ENCODE measurements at regions not wholly inside any gene's neighbourhood (a gene's known extent, or its start where the extent isn't known, plus 50 kb on each side); places are given as distances from the start of the nearest gene placed in this dataset.
"Not testable (repeated sequence)": the region's sequence is repeated elsewhere in the genome, so short reads cannot be mapped to it uniquely, and the experiment has no call there.

DNA sequence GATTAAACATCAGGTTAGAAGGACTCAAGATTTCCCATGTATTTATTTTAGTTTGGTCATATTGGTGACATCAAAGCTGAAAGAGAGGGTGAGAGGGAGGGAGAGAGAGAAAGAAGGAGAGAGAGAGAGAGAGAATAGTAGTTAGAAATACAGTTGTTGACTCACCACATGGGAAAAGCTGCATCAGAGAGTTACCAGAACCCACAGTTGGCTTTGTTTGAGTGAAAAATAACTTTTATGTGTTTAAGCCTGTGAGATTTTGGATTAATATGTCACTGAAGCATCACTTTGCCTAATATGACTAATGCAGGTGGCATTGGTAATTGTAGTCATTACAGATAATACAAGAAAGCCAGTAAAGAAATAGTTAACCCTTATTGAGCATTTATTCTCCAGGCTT lies 303.9 kb downstream of the REEP3 start:
- no peak for DNase-seq
- no peak for ATAC-seq
- intact Hi-C loops (cut with micrococcal nuclease) = loop anchor here (5.0 kb wide), 1 partner anchor 1122 kb away; no protein-coding TSS in a partner anchor

DNA sequence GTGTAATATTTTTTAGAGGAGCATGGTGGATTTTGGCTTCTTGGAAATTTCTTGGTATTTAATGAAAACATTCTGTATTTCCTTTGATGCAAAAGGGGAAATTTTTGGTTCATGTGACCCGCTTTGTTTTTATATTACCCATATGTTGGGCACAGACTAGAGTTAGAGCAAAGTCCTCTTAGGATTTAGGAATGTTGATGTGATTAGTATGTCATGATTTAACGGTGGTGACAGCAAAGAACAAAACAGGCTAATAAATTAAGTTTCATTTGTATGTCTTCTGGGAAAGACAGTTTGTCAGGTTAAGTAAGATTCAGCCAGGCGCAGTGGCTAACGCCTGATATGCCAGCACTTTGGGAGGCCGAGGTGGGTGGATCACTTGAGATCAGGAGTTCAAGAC lies 304.6 kb downstream of the REEP3 start:
- no peak for ATAC-seq
- intact Hi-C loops (cut with micrococcal nuclease) = loop anchor here (5.0 kb wide), 1 partner anchor 1122 kb away; no protein-coding TSS in a partner anchor
- no peak for DNase-seq

- ATAC-seq, DNase-seq: not testable (repeated sequence)
- intact Hi-C loops (cut with micrococcal nuclease) = loop anchor here (5.0 kb wide), 1 partner anchor 1120 kb away; no protein-coding TSS in a partner anchor
These were observed 305.8 kb downstream of the REEP3 start for GRCh38 chr10:63827018-63827417.

DNA sequence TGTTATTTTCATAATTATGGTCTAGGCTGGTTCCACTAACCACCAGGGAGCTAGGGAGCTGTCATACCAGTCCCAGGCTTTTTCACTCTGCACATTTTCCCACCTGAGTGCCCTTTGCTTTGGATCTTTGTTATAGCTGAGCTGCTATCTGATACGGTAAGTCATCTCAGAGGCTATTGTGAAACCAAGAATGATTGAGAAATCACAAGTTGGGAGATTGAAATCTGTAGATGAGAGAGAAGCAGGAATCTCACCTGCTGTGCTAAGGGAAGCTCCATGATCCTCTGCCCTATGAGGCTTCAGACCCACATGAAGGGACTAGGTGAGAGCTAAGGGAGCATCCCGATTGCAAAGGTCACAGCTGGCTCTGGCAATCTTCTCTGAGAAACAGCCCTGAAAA lies 307.8 kb downstream of the REEP3 start:
- DNase-seq (no peak), ATAC-seq (no peak)
- intact Hi-C loops (cut with micrococcal nuclease) = loop anchor here (5.0 kb wide), 1 partner anchor 1118 kb away; no protein-coding TSS in a partner anchor

DNA sequence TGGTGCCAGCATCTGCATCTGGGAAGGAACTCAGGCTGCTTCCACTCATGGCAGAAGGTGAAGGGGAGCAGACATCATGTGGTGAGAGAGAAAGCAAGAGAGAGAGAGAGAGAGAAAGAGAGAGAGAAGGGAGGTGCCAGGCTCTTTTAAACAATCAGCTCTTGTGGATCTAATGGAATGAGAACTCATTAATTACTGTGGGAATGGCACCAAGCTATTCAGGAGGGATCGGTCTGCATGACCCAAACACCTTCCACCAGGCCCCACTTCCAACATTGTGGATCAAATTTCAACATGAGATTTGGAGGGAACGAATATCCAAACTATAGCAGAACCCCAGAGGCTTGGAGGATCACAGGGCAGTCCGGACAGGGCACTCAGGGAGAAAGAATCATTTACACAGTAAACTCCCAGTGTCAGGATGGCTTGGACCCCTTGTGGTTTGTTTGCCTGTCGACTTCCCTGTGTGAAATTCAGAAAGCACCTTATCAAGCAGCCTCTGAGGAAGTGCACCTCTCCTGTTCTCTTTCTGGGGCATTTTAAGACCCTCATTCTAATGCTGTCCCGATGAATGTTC lies 308.5 kb downstream of the REEP3 start:
- intact Hi-C loops (cut with micrococcal nuclease) = loop anchor here (5.0 kb wide), 1 partner anchor 1118 kb away; no protein-coding TSS in a partner anchor
- DNase-seq (no peak), ATAC-seq (no peak)

GRCh38 chr10:63832686-63833085 lies 311.5 kb downstream of the REEP3 start:
- intact Hi-C loops (cut with micrococcal nuclease) = no loop called here
- no peak for ATAC-seq
- no peak for DNase-seq

- intact Hi-C loops (cut with micrococcal nuclease) = no loop called here
These were observed 312.3 kb downstream of the REEP3 start for GRCh38 chr10:63833411-63834060.

GRCh38 chr10:63836666-63837442 lies 315.7 kb downstream of the REEP3 start:
- intact Hi-C loops (cut with micrococcal nuclease) = no loop called here
- no peak for DNase-seq
- no peak for ATAC-seq

More at GRCh38 chr10:63833411-63834060, 312.3 kb downstream of the REEP3 start:
- DNase-seq (no peak), ATAC-seq (no peak)

DNA sequence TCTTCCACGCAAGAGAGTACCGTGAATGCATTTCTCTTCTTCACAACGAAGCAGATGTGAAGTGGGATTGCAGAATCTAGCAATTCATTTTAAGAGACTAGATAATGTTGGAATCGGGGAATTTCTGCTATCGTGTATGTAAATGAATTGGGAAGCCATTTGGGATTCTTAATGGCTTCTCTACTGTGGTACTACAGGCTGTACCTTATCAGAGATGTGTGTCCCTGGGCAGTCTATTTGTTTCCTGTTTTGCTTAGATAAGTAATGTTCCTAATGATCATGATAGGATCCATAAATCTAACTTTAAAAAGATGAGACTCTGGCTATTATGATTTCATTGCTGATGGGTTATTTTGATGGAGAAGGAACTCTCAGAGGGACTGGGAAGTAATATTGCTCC lies 320.6 kb downstream of the REEP3 start:
- ATAC-seq (no peak), DNase-seq (no peak)
- intact Hi-C loops (cut with micrococcal nuclease) = no loop called here

GRCh38 chr10:63843107-63843506 lies 321.9 kb downstream of the REEP3 start:
- ATAC-seq (no peak), DNase-seq (no peak)
- intact Hi-C loops (cut with micrococcal nuclease) = no loop called here

- DNase-seq; ATAC-seq; intact Hi-C loops (cut with micrococcal nuclease): not testable (repeated sequence)
These were observed 327.7 kb downstream of the REEP3 start for GRCh38 chr10:63848871-63849270.

DNA sequence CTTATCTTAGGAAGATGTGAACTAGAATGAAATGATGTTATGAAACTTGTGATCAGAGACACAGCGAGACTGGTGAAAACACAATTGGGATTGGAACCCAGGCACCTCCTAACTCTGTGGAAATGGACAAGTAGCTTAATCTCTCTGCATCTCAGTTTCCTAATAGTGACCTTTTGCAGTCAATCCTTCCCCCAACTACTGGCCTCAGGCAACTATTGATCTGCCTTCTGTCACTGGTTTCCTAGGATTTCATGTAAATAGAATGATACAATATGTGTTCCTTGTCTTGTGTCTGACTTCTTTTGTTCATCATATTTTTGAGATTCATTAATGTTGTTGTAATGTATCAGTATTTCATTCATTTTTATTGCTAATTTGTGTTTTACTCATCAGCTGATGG lies 341.7 kb downstream of the REEP3 start:
- DNase-seq (no peak), ATAC-seq (no peak)
- intact Hi-C loops (cut with micrococcal nuclease) = no loop called here

DNA sequence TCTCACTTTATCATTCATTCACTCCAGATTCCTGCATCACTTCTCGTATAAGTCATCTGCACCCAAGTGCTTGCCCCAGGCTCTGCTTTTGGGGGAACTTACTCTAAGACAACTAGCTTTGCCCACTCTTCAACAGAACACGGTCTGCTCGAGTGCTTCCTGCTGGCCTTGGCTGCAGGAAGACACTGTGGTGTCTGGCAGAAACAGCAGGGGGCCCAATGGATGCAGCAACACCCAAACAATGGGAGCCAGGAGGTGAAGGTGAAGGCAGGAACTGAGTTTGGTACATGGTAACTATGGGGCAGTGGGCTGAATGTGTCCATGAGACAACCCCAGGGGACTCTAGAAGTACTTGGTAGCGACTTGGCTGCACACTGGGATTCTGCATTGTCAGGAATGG lies 344.0 kb downstream of the REEP3 start:
- intact Hi-C loops (cut with micrococcal nuclease) = no loop called here
- DNase-seq (no peak), ATAC-seq (no peak)

GRCh38 chr10:63866075-63866746 lies 345.0 kb downstream of the REEP3 start:
- ATAC-seq = peak; percentile 80
- DNase-seq = peak; percentile 43
- intact Hi-C loops (cut with micrococcal nuclease) = no loop called here

DNA sequence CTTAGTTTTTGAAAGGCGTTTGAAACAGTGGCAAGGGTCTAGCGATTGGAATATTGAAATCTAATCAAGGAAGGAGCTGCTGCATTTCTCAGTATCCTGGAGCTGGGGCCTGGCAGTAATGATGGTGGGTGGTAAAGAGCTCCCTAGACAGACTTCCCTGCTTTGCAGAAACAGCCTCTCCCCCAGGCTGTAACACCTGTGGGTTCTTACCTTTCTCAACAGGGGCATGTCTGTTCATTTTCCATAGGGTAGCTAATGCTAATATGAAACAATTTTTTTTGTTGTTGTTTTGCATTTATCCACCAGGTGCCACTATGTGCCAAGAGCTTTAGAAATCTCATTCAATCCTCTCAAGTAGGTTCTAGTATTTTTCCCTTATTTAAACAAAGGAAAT lies 345.5 kb downstream of the REEP3 start:
- ATAC-seq = no peak
- intact Hi-C loops (cut with micrococcal nuclease) = no loop called here
- no peak for DNase-seq

DNA sequence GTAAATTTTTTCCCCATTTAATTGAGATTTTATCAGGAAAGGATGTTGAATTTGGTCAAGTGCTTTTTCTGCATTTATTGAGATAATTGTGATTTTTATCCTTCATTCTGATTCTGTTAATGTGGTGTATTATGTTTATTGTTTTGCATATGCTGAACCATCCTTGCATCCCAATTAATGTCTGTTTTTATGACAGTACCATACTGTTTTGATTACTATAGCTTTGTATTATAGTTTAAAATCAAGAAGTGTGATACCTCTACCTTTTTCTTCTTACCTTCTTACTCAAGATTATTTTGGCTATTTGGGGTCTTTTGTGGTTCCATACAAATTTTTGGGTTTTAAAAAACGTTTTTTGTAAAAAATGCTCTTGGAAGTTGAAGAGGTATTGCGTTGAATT lies 357.2 kb downstream of the REEP3 start:
- no peak for DNase-seq
- intact Hi-C loops (cut with micrococcal nuclease) = no loop called here
- no peak for ATAC-seq

DNA sequence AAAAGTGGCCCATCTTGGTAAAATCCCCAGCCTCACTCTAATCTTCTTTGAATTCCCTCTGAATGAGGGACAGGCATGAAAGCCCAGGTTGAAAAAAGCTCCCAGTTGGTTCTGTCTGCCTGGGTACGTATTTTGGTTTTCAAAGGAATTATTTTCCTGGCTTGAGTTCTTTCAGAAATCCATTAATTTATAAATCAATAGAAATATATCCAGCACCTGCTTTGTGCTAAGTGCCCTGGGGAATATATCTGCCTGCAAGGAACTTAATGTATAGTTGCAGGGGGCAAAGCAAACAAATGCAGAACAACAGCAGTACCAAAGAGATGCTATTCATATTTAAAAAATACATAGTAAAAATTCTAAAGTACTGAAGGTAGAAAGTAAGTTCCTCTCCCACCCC lies 362.7 kb downstream of the REEP3 start:
- DNase-seq (no peak), ATAC-seq (no peak)
- intact Hi-C loops (cut with micrococcal nuclease) = no loop called here

GRCh38 chr10:63884426-63884825 lies 363.2 kb downstream of the REEP3 start:
- intact Hi-C loops (cut with micrococcal nuclease) = no loop called here
- no peak for DNase-seq
- ATAC-seq = no peak

DNA sequence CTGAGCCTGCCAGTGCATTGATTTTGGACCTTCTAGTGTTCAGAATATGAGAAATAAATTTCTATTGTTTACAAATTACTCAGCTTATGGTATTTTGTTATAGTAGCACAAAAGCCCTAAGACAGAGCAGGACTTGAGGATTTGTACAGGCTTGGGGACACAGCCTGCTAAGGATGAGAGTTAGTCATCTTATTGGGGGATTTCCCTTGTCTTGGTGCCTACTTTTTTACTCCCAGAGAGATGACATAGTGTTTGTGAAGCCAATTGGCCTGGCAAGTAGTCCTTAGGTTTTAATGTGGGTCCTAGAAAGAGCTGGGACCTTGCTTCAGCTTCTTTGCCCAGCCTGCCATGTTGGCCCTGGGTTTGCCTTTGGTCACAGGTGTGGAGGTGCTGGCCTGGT lies 364.0 kb downstream of the REEP3 start:
- DNase-seq (no peak), ATAC-seq (no peak)
- intact Hi-C loops (cut with micrococcal nuclease) = no loop called here

Data from left ventricle myocardium superior (tissue), 1 donor.